ENCODE measurements at regions not wholly inside any gene's neighbourhood (a gene's known extent, or its start where the extent isn't known, plus 50 kb on each side); places are given as distances from the start of the nearest gene placed in this dataset.

DNA sequence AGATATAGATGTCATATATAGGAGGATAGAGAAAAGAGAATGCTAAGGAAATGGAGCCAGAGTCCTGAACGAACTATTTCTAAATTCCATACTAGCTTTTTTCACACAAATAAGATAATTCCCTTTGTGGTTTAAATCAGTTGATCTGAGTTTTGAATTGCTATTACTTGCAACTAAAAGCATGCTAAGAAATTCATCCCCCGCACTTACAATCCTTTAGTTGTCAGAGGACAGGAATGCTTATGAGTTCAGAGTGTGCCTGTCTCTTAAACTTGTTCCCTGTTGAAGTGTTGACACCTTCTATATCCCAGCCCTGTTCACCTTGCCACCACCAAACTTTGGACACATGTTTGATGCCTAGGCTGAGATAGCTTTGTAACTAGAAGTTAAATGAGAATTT lies 406.2 kb downstream of the METTL15 start:
- TF ChIP-seq, protein P1, sequence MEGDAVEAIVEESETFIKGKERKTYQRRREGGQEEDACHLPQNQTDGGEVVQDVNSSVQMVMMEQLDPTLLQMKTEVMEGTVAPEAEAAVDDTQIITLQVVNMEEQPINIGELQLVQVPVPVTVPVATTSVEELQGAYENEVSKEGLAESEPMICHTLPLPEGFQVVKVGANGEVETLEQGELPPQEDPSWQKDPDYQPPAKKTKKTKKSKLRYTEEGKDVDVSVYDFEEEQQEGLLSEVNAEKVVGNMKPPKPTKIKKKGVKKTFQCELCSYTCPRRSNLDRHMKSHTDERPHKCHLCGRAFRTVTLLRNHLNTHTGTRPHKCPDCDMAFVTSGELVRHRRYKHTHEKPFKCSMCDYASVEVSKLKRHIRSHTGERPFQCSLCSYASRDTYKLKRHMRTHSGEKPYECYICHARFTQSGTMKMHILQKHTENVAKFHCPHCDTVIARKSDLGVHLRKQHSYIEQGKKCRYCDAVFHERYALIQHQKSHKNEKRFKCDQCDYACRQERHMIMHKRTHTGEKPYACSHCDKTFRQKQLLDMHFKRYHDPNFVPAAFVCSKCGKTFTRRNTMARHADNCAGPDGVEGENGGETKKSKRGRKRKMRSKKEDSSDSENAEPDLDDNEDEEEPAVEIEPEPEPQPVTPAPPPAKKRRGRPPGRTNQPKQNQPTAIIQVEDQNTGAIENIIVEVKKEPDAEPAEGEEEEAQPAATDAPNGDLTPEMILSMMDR (IDR thresholded peaks at IDR 0.05): no peak
- Histone ChIP-seq H3K4me1 (no peaks in the 10 kb centered on the region), H3K9me3 (peaks cover 0 to 14% of the 10 kb centered on the region in 2 donors), H3K27ac (no peak overlapping the region), H3K36me3 (no peaks in the 10 kb centered on the region), H3K27me3 (no peaks in the 10 kb centered on the region), H3K4me3 (no peak overlapping the region)
- intact Hi-C loops (cut with DNase I): no loop called here
- ATAC-seq: no peak
- no peak for DNase-seq

GRCh38 chr11:28512143-28512756 lies 404.1 kb downstream of the METTL15 start:
- DNase-seq: peak in 1 of 4 donors; percentile 53
- Histone ChIP-seq H3K9me3 (peaks cover 0 to 14% of the 10 kb centered on the region in 2 donors), H3K4me3 (no peak overlapping the region), H3K27ac (no peak overlapping the region), H3K36me3 (no peaks in the 10 kb centered on the region), H3K27me3 (no peaks in the 10 kb centered on the region), H3K4me1 (no peaks in the 10 kb centered on the region)
- TF ChIP-seq, protein P1 (IDR thresholded peaks at IDR 0.05): no peak
- ATAC-seq: no peak
- intact Hi-C loops (cut with DNase I): no loop called here

- no peaks in the 10 kb centered on the region for H3K4me1 ChIP-seq
- ATAC-seq: no peak
- no peaks in the 10 kb centered on the region for H3K36me3 ChIP-seq
- intact Hi-C loops (cut with DNase I): no loop called here
- H3K27me3 ChIP-seq: no peaks in the 10 kb centered on the region
- H3K9me3 ChIP-seq: no peaks in the 10 kb centered on the region
- DNase-seq: no peak
- TF ChIP-seq, protein P1 (IDR thresholded peaks at IDR 0.05): no peak
- H3K4me3 ChIP-seq: no peak overlapping the region
- H3K27ac ChIP-seq: no peak overlapping the region
Measured at GRCh38 chr11:28505232-28505631, 397.0 kb downstream of the METTL15 start.

DNA sequence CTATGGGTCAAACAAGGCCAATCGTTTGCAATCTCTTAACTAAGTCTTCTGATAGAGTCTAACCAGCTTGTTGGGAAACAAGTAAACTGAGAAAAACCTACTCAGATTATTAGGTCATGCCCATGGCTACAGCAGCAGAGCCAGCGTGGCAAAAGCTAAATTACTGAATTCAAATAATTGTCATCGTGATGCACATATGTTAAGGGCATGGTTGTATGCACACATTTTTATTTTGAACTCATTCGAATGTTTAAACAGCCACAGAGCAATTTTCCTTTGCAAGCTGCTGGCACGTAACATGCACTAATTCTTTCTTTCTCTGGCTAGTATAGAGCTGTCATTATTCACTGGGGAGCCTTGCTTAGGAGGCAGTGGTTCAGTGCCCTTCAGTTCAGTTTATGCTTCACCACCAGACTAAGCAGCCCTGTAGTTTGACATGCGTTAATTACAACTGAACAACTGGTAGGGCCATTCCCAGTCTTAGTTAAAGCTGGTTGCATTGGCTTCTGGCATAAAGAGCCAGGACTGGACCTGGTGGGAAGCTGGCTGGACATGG lies 396.4 kb downstream of the METTL15 start:
- H3K36me3 ChIP-seq: no peaks in the 10 kb centered on the region
- ATAC-seq: no peak
- intact Hi-C loops (cut with DNase I): no loop called here

GRCh38 chr11:28495333-28495732 lies 387.1 kb downstream of the METTL15 start:
- DNase-seq: peak in 2 of 4 donors; percentile 8 to 16
- intact Hi-C loops (cut with DNase I): no loop called here
- Histone ChIP-seq H3K27ac (no peak overlapping the region), H3K9me3 (no peaks in the 10 kb centered on the region), H3K27me3 (no peaks in the 10 kb centered on the region), H3K36me3 (no peaks in the 10 kb centered on the region), H3K4me3 (no peak overlapping the region), H3K4me1 (no peaks in the 10 kb centered on the region)
- ATAC-seq: no peak
- TF ChIP-seq, protein P1 (IDR thresholded peaks at IDR 0.05): no peak

More for the DNA sequence above, 396.4 kb downstream of the METTL15 start:
- Histone ChIP-seq H3K9me3 (no peaks in the 10 kb centered on the region), H3K4me1 (no peaks in the 10 kb centered on the region), H3K4me3 (no peak overlapping the region), H3K27me3 (no peaks in the 10 kb centered on the region), H3K27ac (no peak overlapping the region)
- no peak for DNase-seq
- TF ChIP-seq, protein P1 (IDR thresholded peaks at IDR 0.05): no peak

All from left lung (tissue), 4 donors.